Neural progenitor cell (in vitro differentiated cells): ENCODE measurements at regions not wholly inside any gene's neighbourhood (a gene's known extent, or its start where the extent isn't known, plus 50 kb on each side); places are given as distances from the start of the nearest gene placed in this dataset.

Experiments used
- EZH2 ChIP-seq: fragments of 200-600 bp; sonication (generic); IDR thresholded peaks from 2 replicates; pipeline ENCODE4 v1.6.1; 2017; ENCODE audit warnings: antibody characterized with exemption, mild to moderate bottlenecking, moderate library complexity
- TF ChIP-seq, protein P1 (sequence below): fragments of 200-600 bp; sonication (generic); IDR thresholded peaks from 2 replicates; pipeline ENCODE4 v1.5.1; 2017; ENCODE audit warnings: antibody characterized with exemption, mild to moderate bottlenecking

DNA sequence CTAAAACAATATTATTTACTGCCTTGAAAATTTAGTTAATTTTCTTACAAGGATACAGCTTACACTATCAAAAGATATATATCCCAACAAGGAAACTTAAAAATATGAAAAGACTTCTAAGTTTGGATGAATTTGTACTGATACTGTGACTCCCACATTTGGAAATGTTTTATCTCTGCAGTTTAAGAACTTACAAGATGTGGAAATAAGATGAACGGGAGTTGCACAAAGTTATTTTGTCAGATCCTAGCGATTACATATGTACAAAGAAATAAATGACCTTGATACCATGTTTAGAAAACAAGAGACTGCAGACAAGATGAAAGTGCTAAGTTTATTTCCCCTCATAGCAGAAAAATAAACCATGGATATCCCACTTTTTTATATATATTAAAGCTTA is 103.7 kb upstream of the TMEM106B start:
- TF ChIP-seq, protein P1, sequence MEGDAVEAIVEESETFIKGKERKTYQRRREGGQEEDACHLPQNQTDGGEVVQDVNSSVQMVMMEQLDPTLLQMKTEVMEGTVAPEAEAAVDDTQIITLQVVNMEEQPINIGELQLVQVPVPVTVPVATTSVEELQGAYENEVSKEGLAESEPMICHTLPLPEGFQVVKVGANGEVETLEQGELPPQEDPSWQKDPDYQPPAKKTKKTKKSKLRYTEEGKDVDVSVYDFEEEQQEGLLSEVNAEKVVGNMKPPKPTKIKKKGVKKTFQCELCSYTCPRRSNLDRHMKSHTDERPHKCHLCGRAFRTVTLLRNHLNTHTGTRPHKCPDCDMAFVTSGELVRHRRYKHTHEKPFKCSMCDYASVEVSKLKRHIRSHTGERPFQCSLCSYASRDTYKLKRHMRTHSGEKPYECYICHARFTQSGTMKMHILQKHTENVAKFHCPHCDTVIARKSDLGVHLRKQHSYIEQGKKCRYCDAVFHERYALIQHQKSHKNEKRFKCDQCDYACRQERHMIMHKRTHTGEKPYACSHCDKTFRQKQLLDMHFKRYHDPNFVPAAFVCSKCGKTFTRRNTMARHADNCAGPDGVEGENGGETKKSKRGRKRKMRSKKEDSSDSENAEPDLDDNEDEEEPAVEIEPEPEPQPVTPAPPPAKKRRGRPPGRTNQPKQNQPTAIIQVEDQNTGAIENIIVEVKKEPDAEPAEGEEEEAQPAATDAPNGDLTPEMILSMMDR = no peak
- TF ChIP-seq EZH2 = no peak
